ENCODE measurements at regions not wholly inside any gene's neighbourhood (a gene's known extent, or its start where the extent isn't known, plus 50 kb on each side); places are given as distances from the start of the nearest gene placed in this dataset.

DNA sequence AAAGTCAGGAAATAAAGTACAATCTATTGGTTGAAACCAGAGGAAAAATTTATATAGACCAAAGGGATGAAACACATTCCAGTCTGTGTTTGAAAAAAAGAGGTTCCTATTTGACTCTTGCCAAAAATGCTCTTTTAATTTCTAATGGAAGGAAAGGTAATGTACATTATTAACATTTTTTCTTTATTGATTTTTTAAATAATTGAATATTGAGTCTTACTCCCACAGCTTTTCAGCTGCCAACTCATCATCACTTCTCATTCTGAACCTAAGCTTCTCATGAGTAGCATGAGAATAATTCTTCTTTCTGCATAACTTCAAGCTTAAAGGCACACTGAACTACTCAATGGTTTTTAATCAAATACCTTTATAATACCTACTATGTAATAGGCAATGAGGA, 49.8 kb upstream of the FHIP2A start:
- no peak for DNase-seq (ENCODE audit: low spot score)

Measured in D341Med (cell line).